C1 segment of cervical spinal cord (tissue), 14 donors: ENCODE measurements at regions not wholly inside any gene's neighbourhood (a gene's known extent, or its start where the extent isn't known, plus 50 kb on each side); places are given as distances from the start of the nearest gene placed in this dataset.
"Not testable (repeated sequence)": the region's sequence is repeated elsewhere in the genome, so short reads cannot be mapped to it uniquely, and the experiment has no call there.

Experiments used
- DNase-seq, 14 donors: peaks; one replicate each; lab custom pipeline; 2025; lab: John Stamatoyannopoulos, UW

- DNase-seq, result no peak
Observed at GRCh38 chr5:75847561-75848021, 130.4 kb upstream of the POC5 start.

- DNase-seq, result no peak
Observed at GRCh38 chr5:75844301-75844700, 127.1 kb upstream of the POC5 start.

- DNase-seq, result no peak
Observed at GRCh38 chr5:75843319-75843718, 126.1 kb upstream of the POC5 start.

GRCh38 chr5:75839547-75839946 lies 122.3 kb upstream of the POC5 start:
- DNase-seq, result no peak

DNA sequence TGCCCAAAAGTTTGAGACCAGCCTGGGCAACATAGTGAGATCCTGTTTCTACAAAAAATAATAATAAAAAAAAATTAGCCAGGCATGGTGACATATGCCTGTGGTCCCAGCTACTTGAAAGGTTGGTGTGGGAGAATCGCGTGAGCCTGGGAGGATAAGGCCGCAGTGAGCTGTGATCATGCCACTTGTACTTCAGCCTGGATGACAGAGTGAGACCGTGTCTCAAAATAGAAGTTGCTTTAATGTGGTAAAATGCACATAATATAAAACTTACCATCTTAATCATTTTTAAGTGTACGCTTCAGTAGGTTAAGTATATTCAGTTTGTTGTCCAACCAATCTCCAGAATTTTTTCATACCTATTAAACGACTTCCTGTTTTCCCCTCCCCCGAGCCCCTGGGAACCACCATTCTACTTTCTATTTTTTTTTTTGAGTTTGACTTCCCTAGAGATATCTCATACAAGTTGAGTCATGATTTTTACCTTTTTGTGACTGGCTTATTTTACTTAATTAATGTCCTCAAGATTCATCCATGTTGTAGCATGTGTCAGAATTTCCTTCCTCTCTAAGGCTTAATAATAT lies 120.1 kb upstream of the POC5 start:
- DNase-seq, result no peak

GRCh38 chr5:75831561-75831960 lies 114.3 kb upstream of the POC5 start:
- no peak for DNase-seq

GRCh38 chr5:75828029-75828428 lies 110.8 kb upstream of the POC5 start:
- DNase-seq, result no peak

GRCh38 chr5:75824323-75824722 lies 107.1 kb upstream of the POC5 start:
- DNase-seq, result no peak

DNA sequence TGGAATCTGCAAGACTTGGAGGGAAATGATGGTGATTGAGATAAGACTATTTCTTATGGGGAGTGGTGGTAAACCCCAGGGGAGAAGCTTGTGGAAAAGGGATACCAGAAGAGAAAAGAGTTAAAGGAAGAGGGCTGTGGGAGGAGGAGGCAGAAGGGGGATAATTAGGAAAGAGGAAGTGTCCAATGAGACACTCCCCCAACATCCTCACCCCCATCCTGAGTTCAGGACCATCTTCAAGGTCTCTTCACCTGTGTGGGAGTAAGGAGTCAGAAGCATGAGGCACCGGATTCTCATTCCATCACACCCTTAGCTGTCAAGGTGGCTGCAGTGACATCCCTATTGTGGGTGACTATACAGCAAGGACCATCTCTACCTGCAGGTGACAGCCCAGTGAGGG lies 106.6 kb upstream of the POC5 start:
- DNase-seq, result no peak

- no peak for DNase-seq
Observed at GRCh38 chr5:75818661-75819060, 101.4 kb upstream of the POC5 start.

- DNase-seq, result not testable (repeated sequence)
Observed at GRCh38 chr5:75799695-75800094, 82.5 kb upstream of the POC5 start.

DNA sequence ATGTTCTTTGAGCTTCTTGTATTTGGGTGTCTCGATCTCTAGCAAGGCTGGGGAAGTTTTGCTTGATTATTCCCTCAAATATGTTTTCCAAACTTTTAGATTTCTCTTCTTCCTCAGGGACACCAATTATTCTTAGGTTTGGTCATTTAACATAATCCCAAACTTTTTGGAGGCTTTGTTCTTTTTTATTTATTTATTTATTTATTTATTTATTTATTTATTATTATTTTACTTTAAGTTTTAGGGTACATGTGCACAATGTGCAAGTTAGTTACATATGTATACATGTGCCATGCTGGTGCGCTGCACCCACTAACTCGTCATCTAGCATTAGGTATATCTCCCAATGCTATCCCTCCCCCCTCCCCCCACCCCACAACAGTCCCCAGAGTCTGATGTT lies 52.1 kb upstream of the POC5 start:
- DNase-seq, result not testable (repeated sequence)
